B cell (primary cell): ENCODE measurements at regions not wholly inside any gene's neighbourhood (a gene's known extent, or its start where the extent isn't known, plus 50 kb on each side); places are given as distances from the start of the nearest gene placed in this dataset.

Experiments
- ATAC-seq: fragments of 200-7000 bp; cut with Tn5 transposase; one replicate; pipeline ENCODE4 v1.10.0; 2021; ENCODE audit warnings: low read depth, mild to moderate bottlenecking, moderate number of reproducible peaks, moderate library complexity
- CTCF ChIA-PET: fragments of 350-600 bp; sonication (Branson Sonifier 250); formaldehyde crosslinking; loops from one replicate; lab custom pipeline; 2021; ENCODE audit warnings: antibody characterized with exemption, inconsistent platforms; lab: Charles Lee
- POLR2A ChIA-PET: fragments of 350-600 bp; sonication (Branson Sonifier 250); formaldehyde crosslinking; loops from one replicate; lab custom pipeline; 2021; ENCODE audit warnings: antibody characterized with exemption; lab: Charles Lee
- DNase-seq: peaks from one replicate; pipeline ENCODE4 v3.0.0; 2013
- H2AFZ ChIP-seq: 2 replicates; pipeline ENCODE4 v1.6.1; 2012; ENCODE audit warnings: mild to moderate bottlenecking, low read depth, low read length; ENCODE audit not compliant: insufficient read depth, poor library complexity, severe bottlenecking
- H3K27ac ChIP-seq, 2 donors: 1 replicate in 1 of 2; 2 replicates in 1 of 2; pipeline ENCODE4 v1.5.1; 2012 to 2013; ENCODE audit warnings: low read length in 2 of 2, mild to moderate bottlenecking in 2 of 2, moderate library complexity in 1 of 2
- H3K27me3 ChIP-seq, 4 experiments: fragments of 200-600 bp in 1 of 4; sonication (generic) in 1 of 4; replicated peaks in 1 of 4; 1 replicate in 2 of 4; 2 replicates in 2 of 4; pipeline versions ENCODE4 v1.6.1 to v1.7.0; 2013 to 2016; ENCODE audit warnings: low read length in 3 of 4, mild to moderate bottlenecking in 2 of 4, mixed read lengths in 1 of 4, moderate library complexity in 1 of 4; ENCODE audit not compliant: insufficient read depth in 4 of 4, control insufficient read depth in 3 of 4; ENCODE audit errors: control extremely low read depth in 1 of 4
- H3K36me3 ChIP-seq, 2 experiments: replicated peaks in 1 of 2; 1 replicate in 1 of 2; 2 replicates in 1 of 2; pipeline versions ENCODE4 v1.6.1 to v1.7.1; 2013; ENCODE audit warnings: low read length in 1 of 2; ENCODE audit not compliant: insufficient read depth in 2 of 2, control insufficient read depth in 1 of 2; ENCODE audit errors: control extremely low read depth in 1 of 2, extremely low read depth in 1 of 2
- H3K4me1 ChIP-seq, 2 donors: fragments of 200-600 bp in 1 of 2; sonication (generic) in 1 of 2; 1 replicate in 1 of 2; 2 replicates in 1 of 2; pipeline versions ENCODE4 v1.5.1 to v1.6.1; 2013 to 2017; ENCODE audit warnings: low read length in 2 of 2; ENCODE audit not compliant: control insufficient read depth in 2 of 2, insufficient read depth in 2 of 2
- H3K4me2 ChIP-seq: replicated peaks from 2 replicates; pipeline ENCODE3; 2012; ENCODE audit warnings: mild to moderate bottlenecking, low read depth, low read length; ENCODE audit not compliant: poor library complexity, severe bottlenecking
- H3K4me3 ChIP-seq, 5 experiments: fragments of 200-600 bp in 1 of 5; sonication (generic) in 1 of 5; 1 replicate in 3 of 5; 2 replicates in 2 of 5; pipeline versions ENCODE4 v1.5.1 to v1.7.0; 2011 to 2016; ENCODE audit warnings: low read length in 4 of 5, mild to moderate bottlenecking in 4 of 5, low read depth in 2 of 5, control low read depth in 1 of 5, moderate library complexity in 1 of 5; ENCODE audit not compliant: insufficient read depth in 1 of 5; ENCODE audit errors: control extremely low read depth in 1 of 5, extremely low read depth in 1 of 5
- H3K79me2 ChIP-seq: fragments of 200-600 bp; sonication (generic); one replicate; pipeline ENCODE4 v1.6.0; 2016; ENCODE audit warnings: low read length; ENCODE audit not compliant: control insufficient read depth, insufficient read depth
- H3K9ac ChIP-seq: fragments of 200-600 bp; sonication (generic); 2 replicates; pipeline ENCODE4 v1.6.1; 2017; ENCODE audit warnings: mild to moderate bottlenecking, low read length, moderate library complexity
- H3K9me3 ChIP-seq, 3 donors: one replicate each; pipeline versions ENCODE4 v1.6.1 to v1.7.1; 2013; ENCODE audit warnings: low read length in 2 of 3; ENCODE audit not compliant: control insufficient read depth in 2 of 3, insufficient read depth in 1 of 3; ENCODE audit errors: control extremely low read depth in 1 of 3
- H4K20me1 ChIP-seq: 2 replicates; pipeline ENCODE4 v1.6.0; 2012; ENCODE audit warnings: mild to moderate bottlenecking, low read length; ENCODE audit not compliant: insufficient read depth, control insufficient read depth, poor library complexity, severe bottlenecking
- H3K27ac Mint-ChIP-seq: one replicate; pipeline ENCODE4 v1.8.0; 2021; ENCODE audit warnings: mixed read lengths
- H3K27me3 Mint-ChIP-seq: one replicate; pipeline ENCODE4 v1.8.0; 2021; ENCODE audit warnings: mixed read lengths
- H3K4me1 Mint-ChIP-seq: one replicate; pipeline ENCODE4 v1.8.0; 2021; ENCODE audit warnings: mixed read lengths
- H3K4me3 Mint-ChIP-seq: one replicate; pipeline ENCODE4 v1.8.0; 2021; ENCODE audit warnings: mixed read lengths
- H3K9me3 Mint-ChIP-seq: one replicate; pipeline ENCODE4 v1.8.0; 2022; ENCODE audit warnings: mixed read lengths; ENCODE audit not compliant: insufficient read depth
- CTCF ChIP-seq: fragments of 200-600 bp; IDR thresholded peaks from one replicate; pipeline ENCODE4 v1.8.0; 2022; ENCODE audit warnings: antibody characterized with exemption, mild to moderate bottlenecking
- EZH2 ChIP-seq: IDR thresholded peaks from 2 replicates; pipeline ENCODE4 v1.6.1; 2012; ENCODE audit warnings: borderline replicate concordance, low read depth, mild to moderate bottlenecking, moderate library complexity, low read length; ENCODE audit not compliant: insufficient read depth, poor library complexity, severe bottlenecking
- WGBS: methylation state at CpG from one replicate; pipeline ENCODE4 v1.1.5; 2013; ENCODE audit warnings: missing lambda C conversion rate; ENCODE audit not compliant: insufficient coverage; 5-methylcytosine and 5-hydroxymethylcytosine counted together
- intact Hi-C: fragments of 100-400 bp; cut with micrococcal nuclease; formaldehyde crosslinking; loops from one replicate; pipeline ENCODE4 v1.10.0; 2022

- WGBS = 17% methylated on average over 1 of the region's 2 CpGs
These were observed 87.3 kb downstream of the RTL3 start for GRCh38 chrX:78571849-78572248.

More at GRCh38 chrX:78571849-78572248, 87.3 kb downstream of the RTL3 start:
- H3K4me3 ChIP-seq = no peak overlapping the region
- H3K27ac ChIP-seq = no peak overlapping the region
- no peak overlapping the region for H3K27ac Mint-ChIP-seq
- H3K9me3 Mint-ChIP-seq = peaks cover 3% of the 10 kb centered on the region
- H4K20me1 ChIP-seq = no peaks in the 10 kb centered on the region
- TF ChIP-seq CTCF (no peak), EZH2 (no peak)
- no peak overlapping the region for H2AFZ ChIP-seq
- no peak overlapping the region for H3K4me2 ChIP-seq
- ATAC-seq (no peak), DNase-seq (no peak)
- no peaks in the 10 kb centered on the region for H3K79me2 ChIP-seq
- H3K36me3 ChIP-seq = no peaks in the 10 kb centered on the region
- H3K4me1 Mint-ChIP-seq = peaks cover 17% of the 10 kb centered on the region
- no peaks in the 10 kb centered on the region for H3K27me3 Mint-ChIP-seq
- CTCF ChIA-PET = no interaction called here
- intact Hi-C loops = no loop called here
- peaks cover 3 to 9% of the 10 kb centered on the region in 2 donors for H3K4me1 ChIP-seq
- H3K9ac ChIP-seq = no peak overlapping the region
- no peaks in the 10 kb centered on the region for H3K9me3 ChIP-seq
- POLR2A ChIA-PET = no interaction called here
- H3K27me3 ChIP-seq = no peaks in the 10 kb centered on the region
- H3K4me3 Mint-ChIP-seq = no peak overlapping the region
